ENCODE measurements at regions not wholly inside any gene's neighbourhood (a gene's known extent, or its start where the extent isn't known, plus 50 kb on each side); places are given as distances from the start of the nearest gene placed in this dataset.

DNA sequence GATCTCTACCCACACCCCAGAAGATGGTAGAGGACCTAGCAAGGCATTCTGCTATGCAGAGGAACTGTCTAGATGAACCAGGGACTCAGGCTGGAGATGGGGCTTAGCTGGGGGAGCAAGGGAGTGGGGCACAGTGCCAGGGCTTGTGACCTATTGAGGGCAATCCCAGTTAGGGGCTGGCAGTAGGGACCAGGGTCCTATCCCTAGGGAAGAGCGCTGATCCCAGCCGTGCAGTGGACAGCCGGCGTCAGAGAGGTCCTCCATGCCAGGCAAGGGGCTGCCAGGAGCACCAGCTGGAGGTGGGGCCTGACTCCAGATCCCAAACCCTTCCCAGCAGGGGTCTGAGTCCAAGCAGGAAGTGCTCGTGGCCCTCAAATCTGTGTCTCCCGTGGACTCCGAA lies 52.7 kb upstream of the NEURL1B start:
- no peak for DNase-seq

DNA sequence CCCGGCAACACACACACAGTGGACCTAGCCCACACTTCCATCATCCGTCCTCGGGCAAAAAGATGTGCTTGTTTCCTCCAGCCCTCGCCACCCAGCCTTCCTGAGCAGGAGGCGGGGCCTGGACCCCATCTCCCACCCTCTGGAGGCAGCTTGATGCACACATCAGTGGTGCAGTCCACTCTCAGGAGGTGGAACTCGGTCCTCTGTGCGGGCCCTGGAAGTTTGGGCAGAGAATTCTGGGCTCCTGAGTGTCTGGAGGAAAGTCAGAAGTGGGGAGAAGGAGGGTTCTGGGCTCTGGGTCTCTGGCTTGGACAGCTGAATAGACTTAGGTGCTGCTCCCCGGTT lies 54.0 kb upstream of the NEURL1B start:
- no peak for DNase-seq

DNA sequence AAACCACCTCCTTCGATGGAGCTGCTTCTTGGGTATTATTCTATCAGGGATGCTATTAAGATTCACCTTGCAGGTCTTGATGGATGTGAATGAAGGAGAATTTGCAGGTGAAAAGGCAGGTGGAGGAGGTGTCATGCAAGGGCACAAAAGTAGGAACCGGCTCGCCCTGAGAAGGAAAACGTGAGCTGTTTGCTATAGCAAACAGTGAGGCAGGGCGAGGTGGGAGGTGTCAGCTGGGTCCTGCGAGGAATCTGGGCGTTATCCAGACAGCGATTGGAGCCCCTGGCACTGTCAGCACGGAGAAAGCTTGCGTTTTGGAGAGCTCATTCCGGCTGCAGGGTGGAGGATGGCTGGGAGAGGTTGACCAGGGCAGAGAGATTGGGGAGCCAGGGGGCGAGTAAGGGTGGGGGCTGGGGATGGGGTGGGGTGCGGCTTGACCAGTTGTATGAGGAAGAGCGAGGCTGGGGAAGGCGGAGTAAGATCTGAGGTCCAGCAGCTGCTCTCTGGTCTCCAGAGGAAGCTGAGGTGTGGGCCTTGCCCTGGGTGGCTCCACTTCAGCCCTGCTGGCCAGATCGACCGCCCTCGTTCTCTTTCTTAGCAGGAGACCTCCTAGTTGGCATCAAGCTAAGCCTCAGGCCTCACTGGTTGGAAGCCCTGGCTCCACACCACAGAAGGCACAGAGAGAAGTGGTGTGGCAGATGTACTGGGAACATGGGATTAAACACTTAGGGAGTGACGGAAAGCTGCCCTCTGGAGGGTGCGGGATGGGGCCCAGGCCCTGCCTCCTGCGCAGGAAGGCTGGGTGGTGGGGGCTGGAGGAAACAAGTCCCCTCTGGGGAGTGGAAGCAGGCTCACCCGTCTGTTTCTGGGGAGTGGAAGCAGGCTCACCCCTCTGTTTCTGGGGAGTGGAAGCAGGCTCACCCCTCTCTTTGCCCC lies 54.7 kb upstream of the NEURL1B start:
- DNase-seq = no peak

DNA sequence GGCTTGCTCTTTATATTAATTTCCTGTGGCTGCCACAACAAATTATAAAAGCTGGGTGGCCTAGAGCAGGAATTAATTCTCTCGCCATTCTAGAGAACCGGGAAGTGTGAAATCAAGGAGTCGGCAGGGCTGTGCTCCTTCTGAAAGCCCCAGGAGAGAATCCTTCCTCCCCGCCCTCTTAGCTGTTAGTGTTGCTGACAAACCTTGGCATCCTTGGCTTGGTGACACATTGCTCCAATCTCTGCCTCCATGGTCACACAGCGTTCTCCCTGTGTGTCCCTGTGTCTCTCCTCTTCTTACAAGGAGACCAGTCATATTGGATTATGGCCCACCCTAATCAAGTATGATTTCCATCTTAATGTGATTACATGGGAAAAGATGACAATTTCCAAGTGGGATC lies 55.9 kb upstream of the NEURL1B start:
- DNase-seq = no peak

DNA sequence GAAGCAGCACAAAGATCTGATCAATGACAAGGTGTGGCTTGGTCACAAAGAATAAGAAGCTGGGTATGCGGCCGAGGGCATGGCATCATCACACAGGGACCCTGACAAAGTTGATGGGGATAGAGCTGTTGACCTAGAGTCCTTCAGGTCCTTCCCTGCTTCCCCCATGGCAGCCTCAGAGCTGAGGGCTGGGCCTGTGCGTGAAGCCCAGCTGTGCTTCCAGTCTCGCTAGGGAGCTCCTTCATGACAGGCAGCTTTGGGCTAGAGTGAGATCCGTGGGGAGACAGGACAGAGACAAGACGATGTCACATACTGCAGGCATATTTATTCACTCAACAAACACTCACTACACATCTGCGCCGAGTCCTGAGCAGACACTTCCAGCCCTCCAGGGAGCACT lies 56.4 kb upstream of the NEURL1B start:
- DNase-seq = no peak

DNA sequence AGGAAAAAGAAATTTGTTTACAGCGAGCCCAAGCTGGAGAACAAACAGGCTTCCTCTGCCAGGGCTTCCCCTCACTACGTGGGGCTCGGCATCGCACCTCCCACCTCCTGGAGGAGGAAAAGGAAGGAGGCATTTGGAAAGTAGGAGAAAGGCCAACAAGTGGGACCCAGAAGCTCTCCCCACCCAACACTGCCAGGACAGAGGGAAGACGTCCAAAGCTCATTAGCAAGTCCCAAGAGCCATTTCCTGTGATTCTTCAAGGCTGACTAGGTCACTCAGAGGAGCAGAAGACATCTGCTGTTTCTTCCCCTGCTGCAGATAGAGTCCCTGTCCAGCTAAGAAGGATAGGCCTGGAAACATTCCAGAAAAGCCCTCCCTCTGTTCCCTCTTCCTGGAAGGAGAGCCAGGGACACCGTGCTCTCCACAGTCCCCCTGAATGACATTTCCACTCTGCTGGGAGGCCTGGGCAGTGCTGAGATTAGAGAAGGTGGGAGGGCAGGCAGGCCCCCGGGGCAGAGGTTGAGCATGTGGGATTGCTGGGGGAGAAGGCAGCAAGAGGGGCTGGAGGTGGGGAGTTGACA lies 57.0 kb upstream of the NEURL1B start:
- peak in 1 of 2 donors; percentile 73 for DNase-seq

DNA sequence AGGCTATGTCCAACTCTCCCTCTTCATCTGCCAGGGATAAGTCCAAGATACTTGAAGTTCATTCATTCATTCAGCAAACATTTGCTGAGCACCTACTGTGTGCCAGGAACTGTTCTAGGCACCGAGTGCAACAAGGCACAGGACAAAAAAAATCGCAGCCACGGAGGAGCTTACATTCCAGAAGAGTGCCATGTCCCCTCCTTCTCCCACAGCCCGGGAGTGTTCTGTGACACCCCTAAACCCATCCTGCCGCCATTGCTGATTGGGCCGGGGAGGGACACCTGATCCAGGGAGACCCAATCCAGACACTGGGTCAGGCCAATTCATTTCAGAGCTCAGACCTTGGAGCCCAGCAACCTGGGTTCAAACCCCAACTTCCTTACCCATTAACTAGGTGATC lies 58.1 kb upstream of the NEURL1B start:
- no peak for DNase-seq

DNA sequence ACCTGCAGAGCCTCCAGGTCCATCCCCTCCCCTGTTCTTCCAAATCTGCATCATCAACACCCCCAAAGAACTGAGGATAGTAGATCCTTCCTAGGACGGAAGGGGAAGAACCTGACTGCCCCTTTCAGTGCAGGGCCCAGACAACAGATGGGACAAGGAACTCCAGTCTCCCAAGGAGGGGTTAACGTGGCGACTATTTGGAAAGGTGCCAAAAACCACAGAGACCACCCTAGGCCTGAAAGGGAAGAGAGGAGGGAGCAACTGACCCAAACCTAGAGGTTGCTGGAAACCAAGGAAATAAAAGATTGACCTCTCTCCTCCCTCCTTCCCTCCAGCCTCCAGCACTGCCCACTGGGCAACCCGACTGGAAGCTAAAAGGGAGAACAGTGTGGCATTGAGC lies 59.7 kb upstream of the NEURL1B start:
- DNase-seq = no peak

DNA sequence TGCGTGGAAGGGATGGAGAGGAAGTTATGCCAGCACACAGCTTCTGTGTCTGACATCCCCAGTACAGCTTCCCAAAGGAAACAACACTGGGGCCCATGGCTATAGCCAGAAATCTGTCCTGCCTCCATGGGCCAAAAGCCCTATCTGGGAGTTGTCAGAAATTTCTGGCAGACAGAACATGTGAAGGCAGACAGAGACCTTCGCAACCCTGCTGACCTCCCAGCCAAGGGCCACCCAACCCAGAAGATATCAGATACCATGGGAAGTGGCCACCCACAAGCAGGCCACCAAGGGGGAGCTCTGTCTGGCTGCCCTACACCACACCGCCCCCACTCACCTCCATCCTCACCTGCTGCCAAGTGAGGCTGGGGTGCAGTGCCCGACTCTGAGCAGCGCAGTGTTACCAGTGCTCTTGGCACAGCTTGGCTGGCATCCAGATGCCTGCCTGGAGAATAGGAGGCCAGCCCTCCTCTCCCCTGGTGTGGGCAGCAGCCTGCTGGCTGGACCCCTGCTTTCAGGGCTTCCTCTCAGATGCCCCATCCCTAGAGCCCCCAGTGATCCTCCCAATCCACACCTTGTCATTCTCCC lies 61.6 kb upstream of the NEURL1B start:
- DNase-seq = no peak

DNA sequence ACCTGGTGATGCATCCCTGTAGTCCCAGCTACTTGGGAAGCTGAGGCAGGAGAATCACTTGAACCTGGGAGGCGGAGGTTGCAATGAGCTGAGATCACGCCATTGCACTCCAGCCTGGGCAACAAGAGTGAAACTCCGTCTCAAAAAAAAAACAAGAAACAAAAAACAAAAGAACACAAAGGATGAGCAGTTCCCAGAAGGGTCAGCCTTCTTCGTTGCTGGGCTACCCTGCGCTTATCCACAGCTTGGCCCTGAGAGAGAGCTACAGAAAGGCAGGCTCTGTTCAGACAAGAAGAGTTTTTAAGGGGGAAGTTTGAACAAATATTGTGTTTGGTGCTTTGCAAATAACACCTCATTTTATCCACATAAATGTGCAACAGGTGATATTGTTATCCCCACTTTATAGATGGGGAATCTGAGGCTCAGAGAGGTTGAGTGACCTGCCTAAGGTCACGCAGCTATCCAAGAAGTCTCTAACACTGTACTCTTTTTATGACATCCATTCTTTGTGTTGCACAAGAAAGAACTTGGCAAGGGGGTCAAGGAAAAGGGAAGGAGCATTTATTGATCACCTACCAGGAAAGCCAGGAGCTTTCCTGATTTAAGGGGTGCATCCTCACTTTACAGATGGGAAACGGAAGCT lies 63.7 kb upstream of the NEURL1B start:
- DNase-seq = no peak

DNA sequence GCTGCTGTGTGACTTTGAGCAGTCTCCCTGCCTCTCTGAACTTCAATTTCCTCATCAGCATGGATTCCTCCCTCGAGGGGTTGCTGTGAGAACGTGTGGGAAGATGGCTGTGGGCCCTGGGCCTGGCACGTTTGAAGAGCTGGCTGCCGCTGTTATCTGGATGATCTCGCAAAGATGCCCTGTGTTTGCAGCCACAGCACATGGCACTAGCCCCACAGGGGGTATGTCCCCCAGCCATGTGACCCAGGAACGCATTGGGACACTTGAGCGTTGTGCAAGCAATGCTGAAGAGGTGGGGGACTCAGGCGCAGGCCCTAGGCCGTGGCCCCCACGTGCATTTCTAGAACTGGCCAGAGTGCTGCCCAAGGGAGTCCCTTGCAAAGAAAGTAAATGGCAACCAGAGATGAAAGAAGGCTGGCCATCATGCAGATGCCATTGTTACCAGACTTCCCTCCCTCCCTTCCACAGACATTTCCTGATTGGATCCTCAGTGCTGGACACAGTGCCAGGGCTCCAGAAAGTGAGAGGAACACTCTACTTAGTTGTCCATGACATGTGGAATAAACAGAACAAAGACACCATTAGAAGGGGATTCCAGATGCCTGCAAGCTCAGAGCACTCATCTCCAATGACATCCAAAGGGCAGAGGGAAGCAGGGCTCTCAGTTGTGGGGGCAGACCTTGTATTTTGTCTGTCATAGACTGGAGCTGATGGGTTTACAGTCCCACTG lies 65.1 kb upstream of the NEURL1B start:
- DNase-seq = peak in 1 of 2 donors; percentile 42

DNA sequence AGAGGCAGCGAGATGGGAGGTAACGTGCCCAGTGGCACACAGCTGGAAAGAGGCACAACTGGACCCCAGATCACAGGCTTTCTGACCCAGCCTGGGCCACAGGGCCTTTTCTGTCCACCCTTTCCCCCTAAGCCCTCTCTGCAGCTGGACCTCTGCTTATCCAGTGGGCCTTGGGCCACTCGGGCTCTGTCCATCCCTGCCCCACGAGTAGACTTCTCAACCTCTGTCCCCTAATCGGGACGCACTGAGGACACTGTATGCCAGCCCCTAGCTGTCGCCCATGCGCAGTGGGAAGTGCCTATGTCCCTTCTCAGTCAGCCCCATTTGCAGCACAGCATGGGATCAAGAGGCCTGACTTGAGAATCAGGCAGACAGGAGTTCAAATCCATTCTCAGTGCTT lies 65.6 kb upstream of the NEURL1B start:
- no peak for DNase-seq

DNA sequence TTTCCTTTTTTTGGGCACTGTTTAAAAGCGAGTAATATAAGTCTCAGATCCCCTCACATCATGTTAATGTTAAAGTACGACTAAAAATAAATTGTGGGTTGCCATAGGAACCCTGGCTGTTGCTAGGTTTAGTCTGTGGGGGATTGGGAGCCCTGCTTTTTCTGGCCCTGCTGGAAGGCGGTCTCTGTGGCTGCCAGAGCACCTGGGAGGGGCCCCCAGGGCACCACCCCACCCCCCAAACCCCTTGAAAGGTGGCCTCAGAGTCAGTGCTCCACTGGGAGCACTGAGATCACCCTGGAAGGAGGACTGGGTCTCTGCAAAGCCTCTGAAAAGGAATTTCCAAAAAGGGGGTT lies 66.2 kb upstream of the NEURL1B start:
- DNase-seq = peak; percentile 57 to 59

DNA sequence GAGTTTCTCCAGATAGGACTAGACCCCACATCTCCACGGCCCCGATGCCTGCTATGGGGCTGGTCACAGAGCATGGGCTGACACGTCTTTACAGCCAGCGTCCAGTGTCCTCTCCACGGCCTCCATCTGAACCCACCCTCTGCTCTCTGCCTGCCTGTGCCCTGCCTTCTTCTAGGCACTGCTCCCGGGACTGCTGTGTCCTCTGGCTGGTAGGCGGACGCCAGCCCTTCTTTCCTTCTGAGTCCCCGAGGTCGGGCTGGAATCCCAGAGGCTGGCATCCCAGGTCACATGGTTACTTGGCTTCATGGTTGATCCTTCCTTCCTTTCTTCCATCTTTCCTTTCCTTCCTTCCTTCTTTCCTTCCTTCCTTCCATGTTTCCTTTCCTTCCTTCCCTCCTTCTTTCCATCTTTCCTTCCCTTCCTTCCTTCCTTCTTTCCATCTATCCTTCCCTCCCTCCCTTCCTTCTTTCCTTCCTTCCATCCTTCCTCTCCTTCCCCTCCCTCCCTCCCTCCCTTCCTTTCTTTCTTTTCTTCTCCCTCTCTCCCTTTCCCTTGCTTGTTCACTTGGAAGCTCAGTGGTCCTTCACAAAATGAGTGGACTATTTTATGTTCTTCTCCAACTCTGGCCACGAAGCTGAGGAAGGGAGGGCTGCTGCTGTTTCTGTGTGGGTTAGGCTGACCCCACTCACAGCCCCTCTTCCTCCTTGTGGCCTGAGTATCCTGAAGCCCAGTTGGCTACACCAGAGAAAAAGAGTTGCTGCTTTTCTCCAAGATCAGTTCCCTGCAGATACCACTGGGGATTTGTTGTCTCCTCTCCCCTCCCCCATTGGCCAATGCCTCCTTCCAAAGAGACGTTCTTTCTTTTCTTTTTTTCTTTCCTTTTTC lies 66.8 kb upstream of the NEURL1B start:
- no peak for DNase-seq

DNA sequence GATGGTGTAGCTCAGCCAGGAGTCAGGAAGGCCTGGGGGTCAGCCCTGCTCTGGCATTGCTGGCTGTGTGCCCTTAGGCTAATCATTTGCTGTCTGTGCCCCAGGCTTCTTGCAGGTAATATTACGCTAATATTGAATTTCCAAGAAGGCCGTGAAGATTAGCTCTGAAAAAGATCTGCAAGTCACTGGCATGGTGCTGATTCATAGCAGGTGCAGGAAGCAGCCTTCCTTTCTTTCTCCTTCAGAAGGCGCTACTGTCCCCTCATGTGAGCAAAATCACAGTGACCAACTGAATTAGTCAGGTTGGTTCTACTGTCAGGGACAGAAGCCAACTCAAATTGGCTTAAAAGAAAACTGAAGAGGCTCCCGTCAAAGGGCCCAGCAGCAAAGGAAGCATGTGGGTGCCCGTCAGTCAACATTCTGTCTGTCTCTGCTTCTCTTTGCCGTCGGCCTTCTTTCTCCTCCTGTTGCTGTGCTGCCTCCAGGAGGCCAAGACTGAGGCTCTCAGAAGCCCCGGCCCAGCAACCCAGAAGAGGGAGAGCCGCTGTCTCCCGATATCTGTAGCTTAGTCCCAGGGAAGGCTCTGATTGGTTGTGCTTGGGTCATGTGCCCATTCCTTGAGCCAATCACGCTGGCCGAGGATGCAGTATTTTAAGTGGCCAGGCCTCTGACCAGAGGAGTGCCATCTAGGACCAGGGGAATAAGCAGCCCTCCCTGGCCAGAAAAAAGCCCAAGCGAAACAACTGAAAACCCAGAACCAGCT lies 67.8 kb upstream of the NEURL1B start:
- no peak for DNase-seq

DNA sequence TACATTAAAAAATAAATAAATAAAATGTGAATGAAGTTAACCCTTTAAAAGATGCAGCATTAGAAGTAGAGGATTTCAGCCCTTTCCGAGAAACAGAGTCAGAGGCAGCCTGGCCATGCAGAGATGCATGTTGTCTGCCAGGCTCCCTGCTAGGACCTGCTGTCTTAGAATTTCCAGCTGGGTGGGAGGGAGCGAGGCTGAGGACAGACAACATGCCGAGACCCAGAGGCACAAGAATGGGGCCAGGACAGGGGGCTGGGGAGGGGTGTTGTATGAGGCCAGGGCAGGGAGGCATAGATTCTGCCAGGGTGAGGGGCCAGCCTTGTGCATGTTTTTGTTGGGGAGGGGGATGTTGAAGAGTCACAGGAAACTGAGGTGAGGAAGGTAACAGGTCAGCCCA lies 68.6 kb upstream of the NEURL1B start:
- DNase-seq = no peak

DNA sequence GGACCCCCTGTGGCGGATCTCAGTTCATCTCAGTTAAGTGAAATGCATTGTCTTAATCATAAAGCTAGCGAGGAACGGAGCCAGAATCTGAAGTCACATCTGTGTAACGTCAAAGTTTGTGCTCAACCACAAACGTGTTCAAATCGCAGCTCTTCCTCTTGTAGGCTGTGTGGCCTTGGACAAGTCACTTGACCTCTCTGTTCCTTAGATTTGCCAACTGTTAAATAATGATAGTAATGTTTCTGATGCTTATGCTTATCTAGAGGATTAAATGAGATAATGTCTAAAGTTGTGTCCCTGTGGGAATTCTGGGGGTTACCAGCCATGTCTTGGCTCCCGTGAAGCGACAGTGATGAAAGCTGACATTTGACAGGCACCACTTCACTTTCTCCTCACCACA lies 69.2 kb upstream of the NEURL1B start:
- DNase-seq = no peak

DNA sequence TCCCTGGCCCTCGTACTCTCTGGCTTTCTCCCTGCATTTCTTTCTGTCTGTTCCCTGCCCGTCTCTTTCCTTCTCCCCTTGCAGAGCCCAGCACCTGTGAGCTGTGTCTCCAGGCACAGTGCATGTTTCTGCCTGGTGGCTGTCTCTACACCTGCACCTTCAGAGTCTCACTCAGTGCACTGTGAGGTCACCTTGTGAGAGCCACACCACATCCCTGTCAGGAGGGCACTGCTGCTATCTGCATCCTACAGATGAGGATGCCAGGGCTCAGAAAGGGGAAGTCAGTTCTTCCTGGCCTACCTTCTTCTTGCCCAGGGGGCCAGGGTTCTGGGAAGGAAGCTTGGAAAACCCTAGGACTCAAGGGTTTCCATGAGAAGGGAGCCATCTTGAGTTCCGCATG lies 69.7 kb upstream of the NEURL1B start:
- DNase-seq = no peak

DNA sequence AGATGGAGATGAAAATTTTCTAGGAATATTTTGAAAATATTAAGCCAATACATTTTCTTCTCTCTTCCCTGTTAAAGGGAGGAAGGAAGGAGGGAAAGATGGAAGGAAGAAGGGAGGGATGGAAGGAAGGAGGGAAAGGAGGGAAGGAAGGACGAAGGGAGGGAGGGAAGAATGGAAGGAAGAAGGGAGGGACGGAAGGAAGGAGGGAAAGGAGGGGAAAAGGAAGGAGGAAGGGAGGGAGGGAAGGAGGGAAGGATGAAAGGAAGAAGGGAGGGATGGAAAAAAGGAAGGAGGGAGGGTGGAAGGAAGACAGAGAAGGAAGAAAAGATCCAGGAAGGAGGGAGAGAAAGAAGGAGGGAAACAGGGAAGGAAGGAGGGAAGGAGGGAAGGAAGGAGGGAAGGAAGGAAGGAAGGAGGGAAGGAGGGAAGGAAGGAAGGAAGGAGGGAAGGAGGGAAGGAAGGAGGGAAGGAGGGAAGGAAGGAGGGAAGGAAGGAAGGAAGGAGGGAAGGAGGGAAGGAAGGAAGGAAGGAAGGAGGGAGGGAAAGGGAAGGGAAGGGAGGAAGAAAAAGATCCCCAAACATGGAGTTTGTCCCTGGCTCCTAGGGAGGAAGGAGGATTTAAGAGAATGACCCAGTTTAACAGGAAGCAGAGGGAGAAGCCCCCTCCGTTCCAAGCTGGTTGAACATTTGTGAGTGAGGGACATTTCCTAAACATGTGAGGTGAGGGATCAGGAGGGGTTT lies 70.3 kb upstream of the NEURL1B start:
- DNase-seq = no peak

Data from right lung (tissue), 2 donors.